A673 (cell line): ENCODE measurements at regions not wholly inside any gene's neighbourhood (a gene's known extent, or its start where the extent isn't known, plus 50 kb on each side); places are given as distances from the start of the nearest gene placed in this dataset.

Source experiments
- BruUV-seq: library from RNA; stranded (reverse); fragments of 400-500 nt; replicated peaks from 2 replicates; lab custom pipeline; 2021; lab: Mats Ljungman, UMichigan
- CTCF ChIA-PET: fragments of 300-600 bp; sonication (Branson Sonifier 250); formaldehyde crosslinking; loops from one replicate; lab custom pipeline; 2022; ENCODE audit warnings: antibody characterized with exemption; lab: Charles Lee
- POLR2A ChIA-PET: fragments of 300-600 bp; sonication (Branson Sonifier 250); formaldehyde crosslinking; loops from one replicate; lab custom pipeline; 2022; ENCODE audit warnings: antibody characterized with exemption; ENCODE audit not compliant: low non-redundant PET; lab: Charles Lee
- DNase-seq: peaks from one replicate; pipeline ENCODE4 v3.0.0-alpha.2; 2015; ENCODE audit warnings: low spot score
- H3K27ac ChIP-seq: fragments of 200-600 bp; sonication (generic); 2 replicates; pipeline ENCODE4 v1.5.1; 2016; ENCODE audit warnings: mixed run types, low read depth, mild to moderate bottlenecking, mixed read lengths, antibody characterized with exemption, low read length; ENCODE audit not compliant: poor library complexity, severe bottlenecking
- H3K27me3 ChIP-seq: fragments of 200-600 bp; sonication (generic); replicated peaks from 2 replicates; pipeline ENCODE4 v1.6.1; 2017; ENCODE audit warnings: mixed run types, low read depth, mild to moderate bottlenecking, mixed read lengths, antibody characterized with exemption, low read length; ENCODE audit not compliant: insufficient read depth, poor library complexity
- H3K36me3 ChIP-seq: fragments of 200-600 bp; sonication (generic); 2 replicates; pipeline ENCODE4 v1.6.1; 2016; ENCODE audit warnings: mixed run types, mild to moderate bottlenecking, mixed read lengths, antibody characterized with exemption, low read length; ENCODE audit not compliant: insufficient read depth, poor library complexity, severe bottlenecking
- H3K4me1 ChIP-seq: fragments of 200-600 bp; sonication (generic); 2 replicates; pipeline ENCODE4 v1.6.1; 2017; ENCODE audit warnings: mixed run types, mild to moderate bottlenecking, mixed read lengths, antibody characterized with exemption, low read length; ENCODE audit not compliant: insufficient read depth, poor library complexity, severe bottlenecking
- H3K4me3 ChIP-seq: fragments of 200-600 bp; sonication (generic); 2 replicates; pipeline ENCODE4 v1.5.1; 2016; ENCODE audit warnings: low read depth, mixed run types, mild to moderate bottlenecking, mixed read lengths, low read length; ENCODE audit not compliant: poor library complexity, severe bottlenecking
- H3K9me3 ChIP-seq: fragments of 200-600 bp; sonication (generic); 2 replicates; pipeline ENCODE4 v1.6.1; 2016; ENCODE audit warnings: mixed run types, low read depth, mild to moderate bottlenecking, mixed read lengths, antibody characterized with exemption, low read length; ENCODE audit not compliant: poor library complexity, severe bottlenecking
- EZH2 ChIP-seq: fragments of 200-600 bp; sonication (generic); IDR thresholded peaks from 2 replicates; pipeline ENCODE4 v1.6.1; 2017; ENCODE audit warnings: borderline replicate concordance, low read depth, mild to moderate bottlenecking, mixed read lengths, antibody characterized with exemption, low read length; ENCODE audit not compliant: poor library complexity, severe bottlenecking
- intact Hi-C: fragments of 100-400 bp; cut with micrococcal nuclease; formaldehyde crosslinking; loops from one replicate; pipeline ENCODE4 v1.10.0; 2022; ENCODE audit not compliant: unreplicated experiment
- TF ChIP-seq, protein P1 (sequence below): fragments of 300-800, 200-600 bp; sonication (generic); conservative IDR thresholded peaks from 2 replicates; pipeline ENCODE4 v1.5.1; 2017; ENCODE audit warnings: low read depth, mild to moderate bottlenecking, antibody characterized with exemption, low read length, moderate library complexity, mixed read lengths

DNA sequence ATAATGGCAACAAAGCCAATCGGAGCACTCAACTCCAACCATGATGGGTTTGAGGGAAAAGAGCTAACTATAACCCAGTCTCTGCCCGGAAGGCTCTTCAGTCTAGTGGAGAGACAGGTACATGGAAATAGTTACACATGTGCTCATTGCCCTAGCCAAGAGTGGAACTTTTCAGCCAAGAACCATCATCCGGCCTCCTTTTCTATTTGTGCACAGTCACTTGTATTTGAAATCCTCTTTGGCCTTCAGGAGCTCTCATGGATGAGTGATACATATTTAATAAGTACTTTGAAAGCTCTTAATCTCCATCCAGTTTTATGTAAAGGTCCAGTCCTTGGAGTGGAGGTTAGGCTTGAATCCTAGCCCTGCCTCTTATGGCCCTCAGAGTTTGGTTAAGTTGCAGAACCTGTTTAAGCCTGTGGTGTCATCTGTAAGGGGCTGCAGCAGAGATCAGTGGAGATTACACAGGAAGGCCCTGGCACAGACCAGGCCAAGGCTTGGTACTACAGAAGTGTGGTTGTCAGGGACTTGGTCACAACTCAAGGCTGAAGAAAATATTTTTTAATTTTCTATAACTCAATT lies 72.3 kb upstream of the SMLR1 start:
- Histone ChIP-seq H3K27ac (no peak overlapping the region), H3K36me3 (no peaks in the 10 kb centered on the region), H3K4me3 (no peak overlapping the region), H3K4me1 (no peaks in the 10 kb centered on the region), H3K9me3 (no peaks in the 10 kb centered on the region), H3K27me3 (no peaks in the 10 kb centered on the region)
- TF ChIP-seq, protein P1, sequence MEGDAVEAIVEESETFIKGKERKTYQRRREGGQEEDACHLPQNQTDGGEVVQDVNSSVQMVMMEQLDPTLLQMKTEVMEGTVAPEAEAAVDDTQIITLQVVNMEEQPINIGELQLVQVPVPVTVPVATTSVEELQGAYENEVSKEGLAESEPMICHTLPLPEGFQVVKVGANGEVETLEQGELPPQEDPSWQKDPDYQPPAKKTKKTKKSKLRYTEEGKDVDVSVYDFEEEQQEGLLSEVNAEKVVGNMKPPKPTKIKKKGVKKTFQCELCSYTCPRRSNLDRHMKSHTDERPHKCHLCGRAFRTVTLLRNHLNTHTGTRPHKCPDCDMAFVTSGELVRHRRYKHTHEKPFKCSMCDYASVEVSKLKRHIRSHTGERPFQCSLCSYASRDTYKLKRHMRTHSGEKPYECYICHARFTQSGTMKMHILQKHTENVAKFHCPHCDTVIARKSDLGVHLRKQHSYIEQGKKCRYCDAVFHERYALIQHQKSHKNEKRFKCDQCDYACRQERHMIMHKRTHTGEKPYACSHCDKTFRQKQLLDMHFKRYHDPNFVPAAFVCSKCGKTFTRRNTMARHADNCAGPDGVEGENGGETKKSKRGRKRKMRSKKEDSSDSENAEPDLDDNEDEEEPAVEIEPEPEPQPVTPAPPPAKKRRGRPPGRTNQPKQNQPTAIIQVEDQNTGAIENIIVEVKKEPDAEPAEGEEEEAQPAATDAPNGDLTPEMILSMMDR = no peak
- TF ChIP-seq EZH2 = no peak
- no peak for DNase-seq
- ChIA-PET CTCF (no interaction called here), POLR2A (no interaction called here)
- BruUV-seq = no TSS peak
- intact Hi-C loops = no loop called here

GRCh38 chr6:130755368-130756034 lies 71.7 kb upstream of the SMLR1 start:
- Histone ChIP-seq H3K4me1 (no peaks in the 10 kb centered on the region), H3K36me3 (no peaks in the 10 kb centered on the region), H3K27me3 (no peaks in the 10 kb centered on the region), H3K4me3 (no peak overlapping the region), H3K9me3 (no peaks in the 10 kb centered on the region), H3K27ac (no peak overlapping the region)
- no peak for DNase-seq
- POLR2A ChIA-PET = no interaction called here
- TF ChIP-seq EZH2 = no peak
- TF ChIP-seq, protein P1 = no peak
- CTCF ChIA-PET = no interaction called here
- BruUV-seq = no TSS peak
- intact Hi-C loops = no loop called here

GRCh38 chr6:130756824-130757223 lies 70.4 kb upstream of the SMLR1 start:
- H3K27me3 ChIP-seq = no peaks in the 10 kb centered on the region
- H3K27ac ChIP-seq = no peak overlapping the region
- BruUV-seq = no TSS peak
- H3K4me3 ChIP-seq = no peak overlapping the region
- no peaks in the 10 kb centered on the region for H3K9me3 ChIP-seq
- intact Hi-C loops = no loop called here
- H3K36me3 ChIP-seq = no peaks in the 10 kb centered on the region
- POLR2A ChIA-PET = no interaction called here
- CTCF ChIA-PET = no interaction called here
- no peaks in the 10 kb centered on the region for H3K4me1 ChIP-seq
- TF ChIP-seq EZH2 = no peak
- TF ChIP-seq, protein P1 = no peak
- no peak for DNase-seq
